ENCODE measurements at regions not wholly inside any gene's neighbourhood (a gene's known extent, or its start where the extent isn't known, plus 50 kb on each side); places are given as distances from the start of the nearest gene placed in this dataset.

DNA sequence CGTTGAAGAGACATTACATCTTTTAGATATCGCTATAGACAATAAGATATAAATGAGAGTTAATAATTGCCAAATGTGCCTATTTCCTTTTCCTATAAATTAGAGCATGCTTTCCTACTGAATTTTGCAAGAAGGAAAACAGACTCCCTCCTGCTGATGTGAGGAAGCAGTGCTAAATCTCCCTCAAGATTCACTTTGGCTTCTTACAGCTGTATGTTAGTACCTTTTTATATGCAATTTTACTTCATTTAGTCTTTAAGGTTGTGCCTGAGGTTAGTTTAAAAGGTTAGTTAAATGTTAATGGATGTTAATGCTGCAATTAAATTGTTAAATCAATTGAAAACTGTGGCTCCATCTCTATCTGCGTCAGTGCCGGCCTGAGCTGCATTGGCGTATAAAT lies 728.8 kb downstream of the NR2F2 start:
- TF ChIP-seq CTCF (conservative IDR thresholded peaks at IDR 0.05; ENCODE audit: low read length) (no peak), EZH2phosphoT487 (IDR thresholded peaks at IDR 0.05; ENCODE audit: borderline replicate concordance, low read depth, low read length) (no peak)
